Spleen (tissue), 7 donors: ENCODE measurements at regions not wholly inside any gene's neighbourhood (a gene's known extent, or its start where the extent isn't known, plus 50 kb on each side); places are given as distances from the start of the nearest gene placed in this dataset.

Experiments used
- POLR2A ChIP-seq, 3 donors: fragments of 450-650 bp; IDR thresholded peaks; one replicate each; pipeline ENCODE4 v1.5.1; 2017; ENCODE audit warnings: antibody characterized with exemption in 3 of 3, mild to moderate bottlenecking in 1 of 3
- POLR2AphosphoS5 ChIP-seq, 3 donors: sonication (generic); formaldehyde crosslinking; IDR thresholded peaks; one replicate each; pipeline ENCODE4 v1.5.1; 2017; ENCODE audit warnings: antibody characterized with exemption in 3 of 3
- TF ChIP-seq, protein P1 (sequence below), 11 experiments: fragments of 200-600 bp in 7 of 11; fragments of 450-650 bp in 4 of 11; sonication (generic) in 4 of 11; IDR thresholded peaks in 8 of 11; conservative IDR thresholded peaks in 3 of 11; 1 replicate in 7 of 11; 2 replicates in 4 of 11; pipeline versions ENCODE4 v1.4.0 to v1.8.0; 2016 to 2021; ENCODE audit warnings: antibody characterized with exemption in 11 of 11, inconsistent platforms in 4 of 11, mild to moderate bottlenecking in 1 of 11
- donor health status: DM: no; HTN: no; CAD: no; lungs with moderate emphysema.
- donor health status: DM: no; HTN: no; CAD: no.
- donor health status: DM: no; HTN: no; CAD: no.

- TF ChIP-seq POLR2AphosphoS5 (IDR thresholded peaks at IDR 0.05) = no peak
- no peak for TF ChIP-seq POLR2A (IDR thresholded peaks at IDR 0.05)
- TF ChIP-seq, protein P1, sequence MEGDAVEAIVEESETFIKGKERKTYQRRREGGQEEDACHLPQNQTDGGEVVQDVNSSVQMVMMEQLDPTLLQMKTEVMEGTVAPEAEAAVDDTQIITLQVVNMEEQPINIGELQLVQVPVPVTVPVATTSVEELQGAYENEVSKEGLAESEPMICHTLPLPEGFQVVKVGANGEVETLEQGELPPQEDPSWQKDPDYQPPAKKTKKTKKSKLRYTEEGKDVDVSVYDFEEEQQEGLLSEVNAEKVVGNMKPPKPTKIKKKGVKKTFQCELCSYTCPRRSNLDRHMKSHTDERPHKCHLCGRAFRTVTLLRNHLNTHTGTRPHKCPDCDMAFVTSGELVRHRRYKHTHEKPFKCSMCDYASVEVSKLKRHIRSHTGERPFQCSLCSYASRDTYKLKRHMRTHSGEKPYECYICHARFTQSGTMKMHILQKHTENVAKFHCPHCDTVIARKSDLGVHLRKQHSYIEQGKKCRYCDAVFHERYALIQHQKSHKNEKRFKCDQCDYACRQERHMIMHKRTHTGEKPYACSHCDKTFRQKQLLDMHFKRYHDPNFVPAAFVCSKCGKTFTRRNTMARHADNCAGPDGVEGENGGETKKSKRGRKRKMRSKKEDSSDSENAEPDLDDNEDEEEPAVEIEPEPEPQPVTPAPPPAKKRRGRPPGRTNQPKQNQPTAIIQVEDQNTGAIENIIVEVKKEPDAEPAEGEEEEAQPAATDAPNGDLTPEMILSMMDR (IDR thresholded peaks at IDR 0.05 in 8 of 11, conservative IDR thresholded peaks at IDR 0.05 in 3 of 11) = no peak
These were observed 1065.4 kb downstream of the TAF11L14 start for GRCh38 chr5:18699681-18700080.
